Breast epithelium (tissue), 3 donors: ENCODE measurements at regions not wholly inside any gene's neighbourhood (a gene's known extent, or its start where the extent isn't known, plus 50 kb on each side); places are given as distances from the start of the nearest gene placed in this dataset.

Source experiments
- POLR2A ChIP-seq: fragments of 450-650 bp; IDR thresholded peaks from one replicate; pipeline ENCODE4 v1.6.1; 2016; ENCODE audit warnings: antibody characterized with exemption, mild to moderate bottlenecking, moderate library complexity
- POLR2AphosphoS5 ChIP-seq, 3 donors: sonication (generic); formaldehyde crosslinking; IDR thresholded peaks; one replicate each; pipeline ENCODE4 v1.6.1; 2017; ENCODE audit warnings: antibody characterized with exemption in 3 of 3
- TF ChIP-seq, protein P1 (sequence below), 3 donors: fragments of 450-650 bp; IDR thresholded peaks; one replicate each; pipeline ENCODE4 v1.5.1; 2016 to 2017; ENCODE audit warnings: antibody characterized with exemption in 3 of 3, mild to moderate bottlenecking in 3 of 3, moderate library complexity in 3 of 3

DNA sequence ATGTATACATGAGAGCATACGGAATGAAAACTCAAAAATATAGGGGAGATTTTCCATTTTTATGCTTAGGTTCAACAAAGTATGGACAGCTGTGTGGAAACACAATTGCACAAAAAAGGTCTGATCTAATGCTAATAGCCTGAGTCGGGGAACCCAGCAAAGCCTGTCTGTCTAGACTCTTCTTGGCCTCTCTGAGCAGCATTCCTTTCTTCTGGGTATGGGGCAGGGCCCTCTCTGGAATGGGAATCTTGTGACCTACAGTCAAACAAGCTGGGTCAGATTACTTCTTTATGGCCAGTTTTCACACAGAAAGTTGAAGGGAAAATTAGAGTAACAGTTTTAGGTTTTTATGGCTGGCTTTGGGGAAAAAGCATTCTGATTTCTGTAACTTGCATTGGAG is 534.0 kb upstream of the LMO3 start:
- TF ChIP-seq, protein P1, sequence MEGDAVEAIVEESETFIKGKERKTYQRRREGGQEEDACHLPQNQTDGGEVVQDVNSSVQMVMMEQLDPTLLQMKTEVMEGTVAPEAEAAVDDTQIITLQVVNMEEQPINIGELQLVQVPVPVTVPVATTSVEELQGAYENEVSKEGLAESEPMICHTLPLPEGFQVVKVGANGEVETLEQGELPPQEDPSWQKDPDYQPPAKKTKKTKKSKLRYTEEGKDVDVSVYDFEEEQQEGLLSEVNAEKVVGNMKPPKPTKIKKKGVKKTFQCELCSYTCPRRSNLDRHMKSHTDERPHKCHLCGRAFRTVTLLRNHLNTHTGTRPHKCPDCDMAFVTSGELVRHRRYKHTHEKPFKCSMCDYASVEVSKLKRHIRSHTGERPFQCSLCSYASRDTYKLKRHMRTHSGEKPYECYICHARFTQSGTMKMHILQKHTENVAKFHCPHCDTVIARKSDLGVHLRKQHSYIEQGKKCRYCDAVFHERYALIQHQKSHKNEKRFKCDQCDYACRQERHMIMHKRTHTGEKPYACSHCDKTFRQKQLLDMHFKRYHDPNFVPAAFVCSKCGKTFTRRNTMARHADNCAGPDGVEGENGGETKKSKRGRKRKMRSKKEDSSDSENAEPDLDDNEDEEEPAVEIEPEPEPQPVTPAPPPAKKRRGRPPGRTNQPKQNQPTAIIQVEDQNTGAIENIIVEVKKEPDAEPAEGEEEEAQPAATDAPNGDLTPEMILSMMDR (IDR thresholded peaks at IDR 0.05): no peak
- TF ChIP-seq POLR2AphosphoS5 (IDR thresholded peaks at IDR 0.05): no peak
- TF ChIP-seq POLR2A: no peak
